CD4-positive, alpha-beta T cell (primary cell): ENCODE measurements at regions not wholly inside any gene's neighbourhood (a gene's known extent, or its start where the extent isn't known, plus 50 kb on each side); places are given as distances from the start of the nearest gene placed in this dataset.

Source experiments
- ATAC-seq: fragments of 200-7000 bp; cut with Tn5 transposase; one replicate; pipeline ENCODE4 v1.10.0; 2022; ENCODE audit warnings: mild to moderate bottlenecking; ENCODE audit not compliant: poor library complexity
- CTCF ChIA-PET: fragments of 350-600 bp; sonication (Branson Sonifier 250); formaldehyde crosslinking; loops from one replicate; lab custom pipeline; 2021; ENCODE audit warnings: antibody characterized with exemption, inconsistent platforms; lab: Charles Lee
- POLR2A ChIA-PET: fragments of 350-600 bp; sonication (Branson Sonifier 250); formaldehyde crosslinking; loops from one replicate; lab custom pipeline; 2021; ENCODE audit warnings: antibody characterized with exemption, inconsistent platforms; lab: Charles Lee
- DNase-seq, 14 experiments: peaks; one replicate each; pipeline ENCODE4 v3.0.0-alpha.2; 2013 to 2020; ENCODE audit warnings: mixed read lengths in 2 of 14
- H3K27ac ChIP-seq, 2 donors: one replicate each; pipeline versions ENCODE4 v1.5.1 to v1.7.0; 2013; ENCODE audit warnings: low read length in 2 of 2, low read depth in 1 of 2, mild to moderate bottlenecking in 1 of 2
- H3K27me3 ChIP-seq, 2 experiments: 1 replicate in 1 of 2; 2 replicates in 1 of 2; pipeline versions ENCODE4 v1.6.1 to v1.7.0; 2013; ENCODE audit warnings: low read length in 2 of 2, control low read depth in 1 of 2, mild to moderate bottlenecking in 1 of 2, moderate library complexity in 1 of 2; ENCODE audit not compliant: insufficient read depth in 2 of 2, control insufficient read depth in 1 of 2
- H3K36me3 ChIP-seq: one replicate; pipeline ENCODE4 v1.6.1; 2013; ENCODE audit warnings: low read length, control low read depth; ENCODE audit not compliant: insufficient read depth
- H3K4me1 ChIP-seq: one replicate; pipeline ENCODE4 v1.6.1; 2013; ENCODE audit warnings: low read length, control low read depth; ENCODE audit not compliant: insufficient read depth
- H3K4me3 ChIP-seq: one replicate; pipeline ENCODE4 v1.5.1; 2013; ENCODE audit warnings: mild to moderate bottlenecking, low read length, moderate library complexity
- H3K9me3 ChIP-seq, 2 experiments: 1 replicate in 1 of 2; 2 replicates in 1 of 2; pipeline versions ENCODE4 v1.6.1 to v1.7.0; 2013; ENCODE audit warnings: low read length in 2 of 2, mild to moderate bottlenecking in 2 of 2, control low read depth in 1 of 2, moderate library complexity in 1 of 2; ENCODE audit not compliant: control insufficient read depth in 1 of 2, insufficient read depth in 1 of 2
- H3K27ac Mint-ChIP-seq: one replicate; pipeline ENCODE4 v1.8.0; 2020; ENCODE audit warnings: mixed read lengths
- H3K27me3 Mint-ChIP-seq: one replicate; pipeline ENCODE4 v1.8.0; 2021; ENCODE audit warnings: mixed read lengths
- H3K36me3 Mint-ChIP-seq: one replicate; pipeline ENCODE4 v1.8.0; 2021; ENCODE audit warnings: low read depth, mixed read lengths
- H3K4me1 Mint-ChIP-seq: one replicate; pipeline ENCODE4 v1.8.0; 2021; ENCODE audit warnings: low read depth, mixed read lengths
- H3K4me3 Mint-ChIP-seq: one replicate; pipeline ENCODE4 v1.8.0; 2020; ENCODE audit warnings: mild to moderate bottlenecking, mixed read lengths
- H3K9me3 Mint-ChIP-seq: one replicate; pipeline ENCODE4 v1.8.0; 2020; ENCODE audit warnings: mixed read lengths
- intact Hi-C, 2 experiments: fragments of 100-400 bp; cut with DNase I in 1 of 2; cut with micrococcal nuclease in 1 of 2; formaldehyde crosslinking; loops; one replicate each; pipeline versions ENCODE4 v1.15.1 to v1.9.0; 2023 to 2025; cut with DNase I, micrococcal nuclease
- TF ChIP-seq, protein P1 (sequence below): fragments of 200-600 bp; IDR thresholded peaks from one replicate; pipeline ENCODE4 v1.8.0; 2022; ENCODE audit warnings: antibody characterized with exemption, mild to moderate bottlenecking

DNA sequence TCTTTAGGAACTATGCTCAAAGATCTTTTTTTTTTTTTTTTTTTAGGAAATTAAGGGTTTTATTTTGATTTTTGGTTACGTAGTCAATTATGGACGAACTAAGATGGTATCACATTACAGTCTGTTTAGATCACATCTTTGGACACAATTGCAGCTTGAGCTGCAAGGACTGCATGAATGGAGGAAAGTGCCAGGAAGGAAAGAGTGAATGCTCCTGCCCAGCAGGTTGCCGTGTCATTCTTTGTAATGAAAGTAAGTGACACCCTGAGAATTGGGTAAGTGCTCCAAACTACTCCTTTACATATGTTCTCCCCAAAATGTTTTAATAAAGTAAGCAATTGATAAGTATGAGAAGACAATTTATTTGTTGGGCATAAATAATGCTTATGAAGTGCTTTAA is 716.5 kb upstream of the GOLIM4 start:
- CTCF ChIA-PET: no interaction called here
- Mint-ChIP-seq H3K27me3 (no peaks in the 10 kb centered on the region), H3K4me3 (no peak overlapping the region), H3K36me3 (no peaks in the 10 kb centered on the region), H3K4me1 (no peaks in the 10 kb centered on the region), H3K9me3 (no peaks in the 10 kb centered on the region), H3K27ac (no peak overlapping the region)
- H3K9me3 ChIP-seq: no peaks in the 10 kb centered on the region
- TF ChIP-seq, protein P1, sequence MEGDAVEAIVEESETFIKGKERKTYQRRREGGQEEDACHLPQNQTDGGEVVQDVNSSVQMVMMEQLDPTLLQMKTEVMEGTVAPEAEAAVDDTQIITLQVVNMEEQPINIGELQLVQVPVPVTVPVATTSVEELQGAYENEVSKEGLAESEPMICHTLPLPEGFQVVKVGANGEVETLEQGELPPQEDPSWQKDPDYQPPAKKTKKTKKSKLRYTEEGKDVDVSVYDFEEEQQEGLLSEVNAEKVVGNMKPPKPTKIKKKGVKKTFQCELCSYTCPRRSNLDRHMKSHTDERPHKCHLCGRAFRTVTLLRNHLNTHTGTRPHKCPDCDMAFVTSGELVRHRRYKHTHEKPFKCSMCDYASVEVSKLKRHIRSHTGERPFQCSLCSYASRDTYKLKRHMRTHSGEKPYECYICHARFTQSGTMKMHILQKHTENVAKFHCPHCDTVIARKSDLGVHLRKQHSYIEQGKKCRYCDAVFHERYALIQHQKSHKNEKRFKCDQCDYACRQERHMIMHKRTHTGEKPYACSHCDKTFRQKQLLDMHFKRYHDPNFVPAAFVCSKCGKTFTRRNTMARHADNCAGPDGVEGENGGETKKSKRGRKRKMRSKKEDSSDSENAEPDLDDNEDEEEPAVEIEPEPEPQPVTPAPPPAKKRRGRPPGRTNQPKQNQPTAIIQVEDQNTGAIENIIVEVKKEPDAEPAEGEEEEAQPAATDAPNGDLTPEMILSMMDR: no peak
- H3K27me3 ChIP-seq: no peaks in the 10 kb centered on the region
- POLR2A ChIA-PET: interaction anchor here (0.6 kb wide), 1 partner anchor 73 kb away, joined by 3 read pairs; no protein-coding TSS in a partner anchor
- intact Hi-C loops: no loop called here
- no peak overlapping the region for H3K27ac ChIP-seq
- DNase-seq (no peak), ATAC-seq (no peak)
- H3K4me3 ChIP-seq: no peak overlapping the region
- H3K4me1 ChIP-seq: no peaks in the 10 kb centered on the region
- H3K36me3 ChIP-seq: no peaks in the 10 kb centered on the region

DNA sequence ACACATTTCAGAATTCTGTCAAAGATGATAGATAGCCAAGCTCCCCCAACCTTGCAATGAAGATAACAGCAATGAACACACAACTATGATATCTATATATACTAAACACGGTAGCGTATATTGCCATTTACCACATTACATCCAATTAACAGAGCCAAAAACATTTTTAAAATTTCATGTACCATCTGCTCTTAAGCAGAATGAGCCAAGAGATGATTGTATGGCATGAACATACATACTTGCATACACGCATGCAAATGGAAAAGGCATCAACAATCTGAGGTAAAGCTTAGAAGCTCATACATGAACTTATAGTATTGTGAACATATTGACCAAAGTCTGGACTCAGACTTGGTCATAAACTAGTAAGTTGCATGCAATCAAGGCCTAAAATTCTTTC is 712.9 kb upstream of the GOLIM4 start:
- ChIA-PET POLR2A (no interaction called here), CTCF (no interaction called here)
- intact Hi-C loops: no loop called here
- H3K27me3 Mint-ChIP-seq: no peaks in the 10 kb centered on the region
- DNase-seq (no peak), ATAC-seq (no peak)
- no peaks in the 10 kb centered on the region for H3K36me3 Mint-ChIP-seq
- Histone ChIP-seq H3K4me1 (no peaks in the 10 kb centered on the region), H3K9me3 (no peaks in the 10 kb centered on the region), H3K27me3 (no peaks in the 10 kb centered on the region), H3K27ac (no peak overlapping the region), H3K36me3 (no peaks in the 10 kb centered on the region), H3K4me3 (no peak overlapping the region)
- no peaks in the 10 kb centered on the region for H3K4me1 Mint-ChIP-seq
- no peak overlapping the region for H3K27ac Mint-ChIP-seq
- no peak overlapping the region for H3K4me3 Mint-ChIP-seq
- TF ChIP-seq, protein P1: no peak
- H3K9me3 Mint-ChIP-seq: no peaks in the 10 kb centered on the region

DNA sequence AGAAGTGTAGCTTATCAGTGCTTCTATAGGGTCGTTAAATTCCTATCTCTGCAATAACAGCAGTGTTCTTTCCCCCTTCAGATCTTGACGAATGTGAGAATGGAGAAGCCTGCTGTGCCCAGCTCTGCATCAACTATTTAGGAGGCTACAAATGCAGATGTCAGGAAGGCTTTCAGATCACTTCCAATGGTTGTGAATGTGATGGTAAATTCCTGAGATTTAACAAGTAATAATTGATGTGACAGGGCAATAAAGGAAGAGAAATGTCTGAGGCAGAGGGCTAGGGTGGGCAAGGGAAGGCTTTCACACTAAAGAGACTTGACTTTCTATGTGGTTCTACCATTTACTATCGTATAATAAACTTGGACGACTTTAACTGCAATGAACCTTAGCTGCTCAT is 711.7 kb upstream of the GOLIM4 start:
- CTCF ChIA-PET: no interaction called here
- H3K27me3 ChIP-seq: no peaks in the 10 kb centered on the region
- Mint-ChIP-seq H3K4me1 (no peaks in the 10 kb centered on the region), H3K36me3 (no peaks in the 10 kb centered on the region), H3K4me3 (no peak overlapping the region), H3K27me3 (no peaks in the 10 kb centered on the region), H3K27ac (no peak overlapping the region), H3K9me3 (no peaks in the 10 kb centered on the region)
- H3K4me3 ChIP-seq: no peak overlapping the region
- H3K27ac ChIP-seq: no peak overlapping the region
- intact Hi-C loops: no loop called here
- POLR2A ChIA-PET: no interaction called here
- TF ChIP-seq, protein P1: no peak
- no peaks in the 10 kb centered on the region for H3K9me3 ChIP-seq
- no peak for DNase-seq
- no peaks in the 10 kb centered on the region for H3K4me1 ChIP-seq
- no peak for ATAC-seq
- H3K36me3 ChIP-seq: no peaks in the 10 kb centered on the region
